NCI-H187 treated with DMSO at 0.1 percent for 48 hours (cell line): ENCODE measurements at regions not wholly inside any gene's neighbourhood (a gene's known extent, or its start where the extent isn't known, plus 50 kb on each side); places are given as distances from the start of the nearest gene placed in this dataset.
"Not testable (repeated sequence)": the region's sequence is repeated elsewhere in the genome, so short reads cannot be mapped to it uniquely, and the experiment has no call there.

Experiments
- DNase-seq: peaks from one replicate; lab custom pipeline; 2025; lab: John Stamatoyannopoulos, UW

DNA sequence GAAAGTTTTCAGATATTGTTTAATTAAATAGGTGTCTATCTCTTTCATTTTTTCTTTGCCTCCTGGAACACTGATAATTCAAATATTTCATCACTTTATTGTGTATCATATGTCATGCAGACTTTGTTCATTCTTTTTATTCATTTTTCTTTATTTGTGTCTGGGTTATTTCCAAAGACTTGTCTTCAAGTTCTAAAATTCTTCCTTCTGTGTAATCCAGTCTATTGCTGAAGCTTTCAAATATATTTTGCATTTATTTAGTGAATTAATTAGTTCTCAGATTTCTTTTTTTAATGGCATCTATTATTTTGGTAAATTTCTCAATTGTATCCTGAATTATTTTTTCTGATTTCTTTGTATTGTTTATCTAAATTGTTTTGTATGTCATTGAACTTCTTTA, 70.1 kb downstream of the ZNF330 start:
- DNase-seq, result no peak

DNA sequence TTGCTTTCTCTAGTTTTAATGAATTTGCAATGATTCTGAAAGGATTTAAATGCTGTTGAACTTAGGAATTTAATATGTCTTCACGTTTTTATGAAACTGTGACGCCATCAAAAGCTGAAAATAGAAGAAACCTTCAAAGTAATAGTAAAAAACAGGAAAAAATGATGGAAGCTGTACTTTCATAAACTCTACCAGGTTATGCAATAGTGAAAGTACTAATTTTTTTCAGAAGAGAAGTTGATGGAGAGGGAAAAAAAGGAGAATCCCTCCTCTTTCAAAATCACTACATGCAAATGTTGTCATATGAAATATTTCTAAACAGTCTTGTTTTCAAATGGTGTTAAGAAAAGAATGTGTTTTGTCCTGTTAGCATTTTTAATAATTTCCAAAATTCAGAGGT, 73.6 kb downstream of the ZNF330 start:
- DNase-seq, result no peak

DNA sequence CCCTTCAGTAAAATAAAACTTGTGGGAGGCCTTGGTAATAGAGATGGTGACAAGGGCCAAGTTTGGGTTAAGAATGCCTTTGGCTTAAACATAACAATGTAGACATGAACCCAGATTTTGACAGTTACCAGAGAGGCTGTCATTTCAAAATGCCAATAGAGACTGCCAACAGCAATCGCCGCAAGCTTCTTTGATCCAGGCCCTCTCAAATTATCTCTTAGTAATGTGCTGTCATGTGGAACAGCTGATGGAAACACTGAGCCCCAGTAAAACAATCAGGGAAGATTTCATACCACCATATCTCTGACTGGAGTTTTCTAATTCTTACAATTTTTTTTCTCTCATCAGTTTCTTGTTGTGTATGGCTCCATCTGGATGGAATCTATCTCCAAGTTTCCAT, 80.5 kb downstream of the ZNF330 start:
- no peak for DNase-seq

DNA sequence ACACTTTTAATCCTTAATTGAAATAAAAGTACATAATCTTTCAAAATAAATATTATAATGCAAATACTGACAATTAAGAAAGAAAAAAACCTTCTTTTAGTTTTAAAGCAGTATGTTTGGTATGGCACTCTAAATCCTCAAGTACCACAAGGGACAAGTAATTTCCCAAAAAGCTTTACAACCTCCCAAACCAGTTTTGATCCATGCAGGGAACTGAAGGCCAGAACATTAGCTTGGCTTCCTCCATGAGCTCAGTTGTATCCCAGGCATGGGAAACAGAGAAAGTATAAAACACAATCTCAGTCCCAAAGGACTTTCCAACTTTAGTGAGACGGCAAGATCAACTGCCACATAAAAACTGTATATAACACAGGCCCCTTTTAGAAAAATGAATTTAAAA, 82.2 kb downstream of the ZNF330 start:
- no peak for DNase-seq

DNA sequence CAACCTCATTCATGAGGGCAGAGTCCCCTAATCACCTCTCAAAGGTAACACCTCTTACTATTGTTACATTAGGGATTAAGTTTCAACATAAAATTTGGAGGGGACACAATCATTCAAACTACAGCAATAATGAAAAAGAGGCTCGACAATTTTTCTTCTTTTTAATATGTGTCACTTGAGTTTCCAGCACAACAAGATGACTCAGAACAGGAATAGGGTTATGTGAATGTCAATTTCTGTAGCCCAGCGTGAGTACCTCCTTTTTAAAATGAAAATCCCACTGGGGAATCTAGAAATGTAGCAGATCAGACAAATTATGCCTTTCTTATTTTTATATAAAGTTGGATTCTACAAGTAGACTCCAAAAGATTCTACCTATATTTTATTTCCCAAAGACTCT, 83.7 kb downstream of the ZNF330 start:
- no peak for DNase-seq

DNA sequence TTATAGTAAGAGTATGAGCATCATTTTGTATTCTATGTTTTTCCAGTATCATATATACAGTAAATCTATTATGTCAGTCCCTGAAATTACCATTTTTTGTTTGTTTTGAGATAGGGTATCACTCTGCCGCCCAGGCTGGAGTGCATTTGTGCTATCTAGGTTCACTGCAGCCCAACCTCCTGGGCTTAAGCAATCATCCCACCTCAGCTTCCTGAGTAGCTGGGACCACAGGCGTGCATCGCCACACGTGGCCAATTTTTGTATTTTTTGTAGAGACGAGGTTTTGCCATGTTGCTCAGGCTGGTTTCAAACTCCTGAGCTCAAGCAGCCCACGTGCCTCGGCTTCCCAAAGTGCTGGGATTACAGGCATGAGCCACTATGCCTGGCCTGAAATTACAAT, 85.6 kb downstream of the ZNF330 start:
- no peak for DNase-seq

DNA sequence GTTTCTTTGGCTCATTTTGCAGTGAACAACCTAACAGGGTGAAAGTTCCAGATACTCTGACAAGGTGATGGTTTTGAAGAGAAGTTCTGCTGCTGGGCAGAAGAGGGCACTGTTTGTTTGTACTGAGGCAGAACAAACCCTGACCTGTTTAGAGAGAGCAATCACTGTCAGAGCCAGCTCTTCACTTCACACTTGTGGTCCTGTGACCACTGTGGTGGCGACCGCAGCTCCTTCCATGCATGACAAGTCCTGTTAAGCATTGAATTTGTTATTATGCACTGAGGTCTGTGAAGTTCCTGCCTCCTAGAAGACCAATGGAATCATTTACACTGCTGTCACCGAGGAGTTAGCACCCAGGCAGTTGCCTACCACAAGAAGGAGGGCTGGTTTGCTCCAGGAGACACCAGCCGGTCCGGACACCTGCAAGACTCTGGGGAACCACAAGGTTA, 86.6 kb downstream of the ZNF330 start:
- DNase-seq, result peak; percentile 71

DNA sequence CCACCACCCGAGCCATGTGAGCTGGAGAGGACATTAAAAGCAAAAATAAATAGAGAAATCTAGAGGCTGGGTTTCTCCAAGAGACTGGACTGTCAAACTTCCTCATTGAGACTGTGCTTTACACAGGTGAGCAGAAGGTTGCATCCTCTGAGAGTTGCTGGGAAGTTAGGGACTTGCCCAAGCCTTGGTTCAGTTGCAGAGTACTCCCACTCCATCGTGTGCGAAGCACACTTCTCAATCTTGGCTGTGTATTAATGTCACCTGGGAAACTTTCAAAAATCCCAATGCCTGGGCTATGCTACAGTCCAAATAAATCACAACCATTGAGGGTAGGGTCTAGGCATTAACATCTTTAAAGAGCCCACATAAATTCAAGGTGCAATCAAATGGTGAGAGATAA, 89.2 kb downstream of the ZNF330 start:
- no peak for DNase-seq

DNA sequence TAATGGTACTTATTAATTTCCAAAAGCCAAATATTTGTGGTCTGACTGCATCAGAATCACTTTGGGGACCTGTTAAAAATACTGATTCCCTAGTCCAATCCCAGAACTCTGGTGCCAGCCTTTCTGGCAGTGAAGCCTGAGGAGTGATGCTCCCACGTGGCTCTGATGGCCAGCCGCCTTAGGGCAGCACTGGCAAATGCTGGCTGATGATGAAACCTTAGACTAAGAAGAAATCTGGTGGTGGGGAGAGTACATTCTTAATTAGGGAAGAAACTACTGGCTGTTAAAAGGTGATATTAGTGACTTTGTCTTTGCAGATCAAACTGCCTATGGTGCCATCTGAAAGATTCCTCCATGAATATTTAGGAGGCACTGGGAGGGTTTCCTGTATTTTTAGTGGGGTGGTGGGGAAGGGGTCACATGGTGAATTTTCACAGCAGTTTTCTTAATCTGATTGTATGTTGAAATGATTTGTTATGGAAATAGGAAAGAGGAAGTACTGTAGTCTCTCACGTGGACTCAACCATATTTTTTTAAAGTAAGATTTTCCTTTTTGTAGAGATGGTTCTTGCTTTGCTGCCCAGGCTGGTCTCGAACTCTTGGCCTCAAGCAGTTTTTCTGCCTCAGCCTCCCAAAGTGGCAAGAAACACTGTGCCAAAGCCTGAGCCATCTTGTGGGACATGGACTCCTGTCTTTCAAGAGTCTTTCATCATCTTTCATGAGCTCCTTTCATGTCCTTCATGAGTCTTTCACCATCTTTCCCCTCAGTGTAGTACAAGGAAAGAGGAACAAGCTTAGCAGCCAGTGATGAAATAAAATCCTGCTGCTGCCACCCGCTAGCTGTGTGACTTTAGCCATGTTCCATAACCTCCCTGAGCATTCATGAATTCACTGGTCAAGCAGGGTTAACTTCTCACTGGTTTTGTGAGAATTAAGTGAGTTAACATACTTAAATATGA, 90.8 kb downstream of the ZNF330 start:
- no peak for DNase-seq

DNA sequence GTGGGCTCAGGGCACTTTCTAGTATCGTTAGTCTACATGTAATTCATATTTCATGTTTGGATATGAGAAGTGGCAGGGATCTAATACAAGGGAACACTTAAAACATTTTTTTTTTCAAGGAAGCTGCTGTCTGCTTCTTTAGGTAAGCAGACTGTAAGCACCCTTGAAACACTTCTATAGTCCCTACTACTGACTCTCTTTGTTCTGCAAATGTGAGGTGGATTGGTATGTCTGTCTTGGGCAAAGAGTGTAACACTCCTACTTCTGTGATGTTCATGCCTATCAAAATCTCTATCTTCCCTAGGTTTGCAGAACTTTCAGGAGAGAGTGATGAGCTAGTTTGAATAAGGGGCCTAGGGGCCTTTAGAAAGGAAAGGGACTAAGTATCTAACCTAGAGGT, 93.9 kb downstream of the ZNF330 start:
- DNase-seq, result no peak

DNA sequence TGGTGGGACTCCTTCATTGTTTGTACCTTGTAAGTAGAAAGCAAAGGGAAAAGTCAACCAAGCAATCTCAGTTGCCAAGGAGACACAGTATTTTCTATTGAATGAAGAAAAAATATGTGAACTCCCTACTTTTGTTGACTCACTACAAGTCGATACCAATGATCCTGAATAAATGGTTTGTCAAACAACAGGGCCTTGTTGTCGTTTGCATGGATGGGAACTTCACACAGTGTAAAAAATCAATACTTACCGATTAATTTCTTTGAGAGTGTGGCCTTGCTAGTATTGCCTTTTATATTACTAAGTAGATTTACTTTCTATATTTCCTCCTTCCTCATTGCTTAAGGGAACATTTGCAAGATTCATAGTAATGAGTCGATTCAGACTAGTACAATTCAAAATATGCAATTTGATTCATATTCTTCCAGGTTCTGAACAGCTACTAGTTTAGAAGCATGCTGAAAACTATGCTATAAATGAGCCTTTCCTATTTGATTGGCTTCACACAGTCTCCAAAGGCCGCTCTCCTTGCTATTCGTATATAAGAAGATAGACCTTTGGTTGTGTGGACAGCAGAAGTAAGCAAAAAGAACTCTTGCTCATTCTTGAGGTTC, 108.0 kb downstream of the ZNF330 start:
- DNase-seq, result no peak

DNA sequence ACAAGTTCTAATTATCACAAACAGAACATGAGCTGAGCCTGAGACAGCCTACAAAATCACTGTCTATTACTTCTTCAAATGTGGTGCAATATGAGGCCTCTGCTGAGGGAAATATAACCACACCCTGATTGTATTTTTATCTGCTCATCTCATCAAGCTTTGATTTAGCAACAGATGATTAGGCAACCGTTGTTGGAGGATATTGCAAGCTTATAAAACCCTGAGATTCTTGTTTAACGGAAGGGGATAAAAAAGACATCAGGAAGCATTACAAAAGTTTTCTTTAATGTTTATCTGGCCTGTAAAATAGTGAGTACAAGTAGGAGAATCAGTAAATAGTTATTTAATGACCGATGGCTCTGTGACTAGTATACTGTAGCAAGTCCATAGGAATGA, 108.5 kb downstream of the ZNF330 start:
- no peak for DNase-seq

DNA sequence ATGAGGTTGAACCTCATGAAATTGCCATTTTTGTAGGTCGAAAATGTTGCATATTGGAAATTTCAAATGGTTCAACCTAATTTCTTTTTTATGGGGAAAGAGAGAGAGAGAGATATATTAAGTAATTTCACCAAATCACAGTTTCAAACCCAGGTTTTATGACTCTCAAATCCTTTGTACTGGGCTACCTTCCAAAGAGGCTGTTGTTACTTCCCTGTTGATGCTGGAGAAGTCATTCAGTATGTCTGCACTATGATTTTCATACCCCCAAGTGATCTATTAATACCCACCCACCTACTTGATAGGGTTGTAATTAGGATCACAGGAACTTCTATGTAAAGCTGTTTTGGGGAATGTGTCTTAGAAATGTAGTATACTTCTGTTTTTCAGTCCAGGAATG, 109.9 kb downstream of the ZNF330 start:
- no peak for DNase-seq

DNA sequence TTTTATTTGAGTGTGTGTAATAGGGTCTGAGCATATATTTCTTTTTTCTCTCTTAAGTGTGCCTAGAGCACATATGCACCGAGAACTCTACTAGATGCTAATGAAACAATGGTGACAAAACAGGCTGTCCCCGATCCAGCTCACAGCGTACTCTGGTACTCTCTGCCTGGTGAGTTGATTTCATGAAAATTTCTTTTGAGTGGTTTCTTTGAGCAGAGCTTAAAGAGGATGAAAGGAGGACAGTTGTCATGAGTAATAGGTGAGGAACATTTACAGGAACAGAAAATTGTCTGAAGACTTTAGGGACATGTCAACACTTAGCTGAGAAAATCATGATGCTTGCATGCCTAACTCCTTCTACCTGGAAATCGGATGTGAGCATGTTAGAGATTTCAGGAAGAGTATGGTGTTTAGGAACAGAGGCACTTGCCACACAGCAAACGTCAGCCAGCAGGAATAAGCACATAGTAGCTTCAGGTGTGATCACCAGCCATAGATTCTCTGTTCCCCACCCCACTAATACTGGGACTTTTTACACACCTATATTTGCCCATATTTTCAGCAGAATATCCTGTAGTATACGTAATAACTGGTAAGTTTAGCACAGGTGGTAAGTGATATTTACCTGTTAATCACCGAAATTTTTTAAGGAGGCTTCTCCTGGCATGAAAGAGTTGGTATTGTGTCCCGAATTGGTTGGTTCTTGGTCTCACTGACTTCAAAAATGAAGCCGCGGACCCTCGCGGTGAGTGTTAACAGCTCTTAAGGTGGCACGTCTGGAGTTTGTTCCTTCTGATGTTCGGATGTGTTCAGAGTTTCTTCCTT, 111.1 kb downstream of the ZNF330 start:
- DNase-seq, result no peak

DNA sequence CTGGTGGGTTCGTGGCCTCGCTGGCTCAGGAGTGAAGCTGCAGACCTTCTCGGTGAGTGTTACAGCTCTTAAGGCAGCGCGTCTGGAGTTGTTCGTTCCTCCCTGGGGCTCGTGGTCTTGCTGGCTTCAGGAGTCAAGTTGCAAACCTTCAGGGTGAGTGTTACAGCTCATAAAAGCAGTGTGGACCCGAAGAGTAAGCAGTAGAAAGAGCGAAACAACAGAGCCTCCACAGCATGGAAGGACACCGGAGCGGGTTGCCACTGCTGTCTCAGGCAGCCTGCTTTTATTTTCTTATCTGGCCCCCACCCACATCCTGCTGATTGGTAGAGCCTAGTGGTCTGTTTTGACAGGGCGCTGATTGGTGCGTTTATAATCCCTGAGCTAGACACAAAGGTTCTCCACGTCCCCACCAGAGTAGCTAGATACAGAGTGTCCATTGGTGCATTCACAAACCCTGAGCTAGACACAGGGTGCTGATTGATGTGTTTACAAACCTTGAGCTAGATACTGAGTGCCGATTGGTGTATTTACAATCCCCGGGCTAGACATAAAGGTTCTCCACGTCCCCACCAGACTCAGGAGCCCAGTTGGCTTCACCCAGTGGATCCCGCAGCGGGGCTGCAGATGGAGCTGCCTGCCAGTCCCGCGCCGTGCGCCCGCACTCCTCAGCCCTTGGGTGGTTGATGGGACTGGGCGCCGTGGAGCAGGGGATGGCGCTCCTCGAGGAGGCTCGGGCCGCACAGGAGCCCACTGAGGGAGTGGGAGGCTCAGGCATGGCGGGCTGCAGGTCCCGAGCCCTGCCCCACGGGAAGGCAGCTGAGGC, 111.9 kb downstream of the ZNF330 start:
- not testable (repeated sequence) for DNase-seq

DNA sequence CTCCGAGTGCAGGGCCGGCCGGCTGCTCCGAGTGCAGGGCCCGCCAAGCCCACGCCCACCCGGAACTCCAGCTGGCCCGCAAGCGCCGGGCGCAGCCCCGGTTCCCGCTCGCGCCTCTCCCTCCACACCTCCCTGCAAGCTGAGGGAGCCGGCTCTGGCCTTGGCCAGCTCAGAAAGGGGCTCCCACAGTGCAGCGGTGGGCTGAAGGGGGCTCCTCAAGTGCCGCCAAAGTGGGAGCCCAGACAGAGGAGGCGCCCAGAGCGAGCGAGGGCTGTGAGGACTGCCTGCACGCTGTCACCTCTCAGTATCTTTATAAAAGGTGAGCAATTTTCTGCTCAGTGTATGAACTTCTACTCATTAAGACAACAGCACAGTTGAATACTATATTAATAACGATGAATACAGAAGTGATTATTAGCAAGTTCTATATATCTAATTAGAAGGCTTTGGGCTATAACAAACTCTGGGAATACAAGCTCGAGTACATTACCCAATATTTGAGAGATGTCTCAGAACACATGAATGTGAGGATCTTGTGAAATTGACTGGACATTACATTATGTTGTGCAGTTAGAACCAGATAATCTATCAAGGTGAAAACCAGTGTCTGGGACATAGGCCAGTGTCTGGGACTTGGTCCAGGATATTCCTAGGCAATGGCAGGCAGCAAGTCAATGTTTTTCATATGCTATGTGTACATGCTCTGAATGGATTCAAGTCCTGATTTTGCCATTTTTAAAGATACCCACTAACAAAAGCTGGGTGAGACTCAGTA, 112.9 kb downstream of the ZNF330 start:
- DNase-seq, result not testable (repeated sequence)

DNA sequence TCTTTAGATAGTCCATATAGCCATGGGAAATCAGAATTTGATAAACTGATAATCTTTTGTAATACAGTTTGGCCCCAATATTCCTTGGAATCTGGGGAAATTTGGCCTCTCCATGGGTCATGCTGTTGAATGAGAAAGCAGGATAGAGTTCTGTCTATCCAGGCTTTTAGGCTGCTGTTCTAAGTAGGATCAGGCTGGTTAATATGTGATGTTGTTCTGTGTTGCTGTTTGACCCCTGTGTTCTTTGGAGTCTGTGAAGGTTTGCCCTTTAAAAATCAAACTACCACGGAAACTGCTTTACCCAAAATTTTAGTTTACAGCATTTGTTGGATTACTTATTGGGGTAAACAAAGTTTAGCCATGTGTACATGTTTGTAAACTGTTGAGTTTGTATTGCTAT, 114.5 kb downstream of the ZNF330 start:
- no peak for DNase-seq

DNA sequence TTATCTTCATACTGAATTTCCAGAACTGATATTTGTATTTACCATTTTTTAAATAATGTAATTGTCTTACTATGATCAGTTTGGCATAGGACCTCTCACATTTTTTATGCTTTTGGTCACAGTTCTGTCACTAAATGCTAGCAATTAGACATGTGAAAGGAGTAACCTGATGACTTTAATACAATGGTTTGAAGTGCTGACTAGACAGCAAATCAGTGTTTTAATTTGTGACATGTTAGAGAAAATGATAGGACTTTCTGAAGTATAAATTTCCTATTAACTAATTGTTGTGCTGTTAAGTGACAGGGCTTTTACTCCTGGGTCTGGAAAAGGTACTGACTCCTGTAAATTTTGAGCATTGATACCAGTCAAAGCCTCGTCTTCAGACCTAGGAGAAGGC, 117.5 kb downstream of the ZNF330 start:
- no peak for DNase-seq

DNA sequence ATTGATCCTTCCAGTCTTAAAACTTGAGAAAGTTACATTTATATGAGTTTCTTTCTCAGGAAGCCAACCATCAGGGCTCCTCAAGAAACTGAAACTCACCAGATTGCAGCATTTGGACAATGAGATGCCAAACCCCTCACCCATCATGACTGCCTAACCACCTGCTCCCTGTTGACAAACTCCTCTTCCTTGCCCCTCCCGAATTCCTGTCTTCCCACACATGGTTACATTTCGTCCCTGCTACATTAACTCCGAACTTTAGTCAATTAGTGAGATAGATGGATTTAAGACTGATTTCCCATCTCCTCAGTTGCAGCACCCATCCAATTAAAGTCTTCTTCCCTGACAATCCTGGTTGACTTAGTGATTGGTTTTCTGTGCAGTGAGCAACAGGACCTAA, 118.7 kb downstream of the ZNF330 start:
- DNase-seq, result no peak

DNA sequence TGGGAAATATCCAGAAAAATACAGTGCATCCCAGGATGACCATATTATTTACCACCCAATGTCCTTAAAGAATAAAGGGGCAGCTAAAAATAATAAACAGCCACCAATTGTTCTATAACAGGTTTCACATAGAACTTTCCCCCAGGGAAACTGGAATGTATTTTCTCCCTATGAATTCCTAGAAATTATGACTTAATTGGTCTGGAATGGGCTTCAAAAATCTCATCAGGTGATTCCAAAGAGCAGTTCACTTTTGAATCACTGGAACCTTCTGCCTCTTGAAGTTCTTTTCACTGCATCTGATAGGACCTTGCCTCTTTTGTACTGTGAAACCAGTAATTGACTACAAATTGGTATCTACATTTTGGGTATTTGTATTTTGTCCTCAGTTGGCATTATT, 119.3 kb downstream of the ZNF330 start:
- no peak for DNase-seq

DNA sequence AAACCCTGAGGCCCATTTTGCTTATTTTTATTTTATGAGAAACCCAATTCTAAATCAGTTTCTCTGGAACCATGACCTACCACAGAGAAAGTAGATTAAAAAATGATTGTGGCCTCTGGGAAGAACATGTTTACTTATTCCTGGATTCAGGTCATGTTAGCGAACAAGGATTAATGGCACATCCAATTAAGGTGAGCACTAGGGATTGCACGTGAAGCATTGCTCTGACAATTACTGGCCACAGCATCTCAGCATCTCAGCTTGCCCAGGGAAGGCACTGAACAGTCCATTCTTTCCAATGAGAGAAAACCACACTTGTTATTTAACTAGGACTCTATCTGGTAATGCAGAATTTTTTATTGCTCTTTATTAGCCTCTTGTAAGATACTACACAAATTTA, 119.8 kb downstream of the ZNF330 start:
- no peak for DNase-seq
